Raji (cell line): ENCODE measurements at regions not wholly inside any gene's neighbourhood (a gene's known extent, or its start where the extent isn't known, plus 50 kb on each side); places are given as distances from the start of the nearest gene placed in this dataset.

Source experiments
- POLR2A ChIP-seq: IDR thresholded peaks from 2 replicates; pipeline ENCODE4 v1.6.1; 2011; ENCODE audit warnings: low read depth, low read length, control low read depth; ENCODE audit not compliant: insufficient read depth

- no peak for TF ChIP-seq POLR2A
Observed at GRCh38 chr17:33583518-33584417, 290.7 kb upstream of the ASIC2 start.

DNA sequence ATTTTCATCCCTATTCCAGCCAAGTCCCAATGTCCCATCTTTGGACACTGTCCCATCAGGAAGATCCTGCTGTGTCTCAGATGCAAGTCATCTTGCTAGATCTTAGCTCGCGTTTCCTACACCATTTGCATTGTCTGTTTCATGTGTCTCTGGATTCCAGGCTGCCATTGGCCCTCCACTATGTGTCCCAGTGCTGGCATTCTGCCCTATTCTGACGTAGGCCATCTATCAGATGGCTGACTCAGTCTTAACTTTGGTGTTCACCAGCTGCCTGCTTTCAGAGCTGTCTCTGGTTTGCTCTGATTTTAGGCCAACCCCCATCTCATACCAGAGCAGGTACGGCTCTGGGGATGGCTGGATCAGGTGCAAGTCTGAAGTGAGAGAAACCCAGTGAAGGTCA, 300.9 kb upstream of the ASIC2 start:
- no peak for TF ChIP-seq POLR2A

DNA sequence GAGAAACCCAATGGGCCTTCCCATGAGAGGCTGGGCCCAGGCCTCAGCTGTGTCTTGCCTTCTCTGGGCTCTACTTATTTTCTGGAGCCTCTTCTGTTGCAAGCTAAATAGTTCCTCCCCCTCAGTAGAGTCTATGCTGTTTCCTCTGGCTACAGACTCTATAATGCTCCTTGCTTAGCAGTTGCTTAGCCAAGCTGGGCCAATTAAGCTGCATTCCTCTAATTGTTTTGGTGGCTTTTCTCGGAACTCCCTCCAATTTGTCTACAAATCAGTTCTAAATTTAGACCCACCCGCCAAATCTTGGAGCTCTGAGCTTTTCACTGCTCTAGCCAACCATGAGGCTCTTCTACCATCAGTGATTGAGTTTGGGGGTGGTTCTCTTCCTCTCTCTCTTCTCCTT, 302.7 kb upstream of the ASIC2 start:
- no peak for TF ChIP-seq POLR2A

DNA sequence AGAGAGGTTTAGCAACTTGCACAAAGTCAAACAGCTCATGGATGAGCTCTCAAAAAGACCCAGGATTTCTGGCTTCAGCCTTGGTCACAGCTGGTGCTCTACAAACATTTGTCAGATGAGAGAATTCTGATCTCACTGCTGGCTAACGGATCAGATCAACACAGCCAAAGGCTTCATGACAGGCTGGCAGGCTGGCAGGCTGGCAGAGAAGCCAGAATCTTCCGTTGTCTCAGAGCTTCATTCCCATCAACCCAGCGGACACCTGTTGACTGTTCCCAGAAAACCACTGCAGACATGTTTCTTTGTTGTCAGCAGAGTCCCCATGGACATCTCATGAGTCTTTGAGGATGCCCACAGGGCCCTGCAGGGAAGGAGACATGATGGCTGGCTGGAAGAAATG, 303.8 kb upstream of the ASIC2 start:
- TF ChIP-seq POLR2A, result no peak

DNA sequence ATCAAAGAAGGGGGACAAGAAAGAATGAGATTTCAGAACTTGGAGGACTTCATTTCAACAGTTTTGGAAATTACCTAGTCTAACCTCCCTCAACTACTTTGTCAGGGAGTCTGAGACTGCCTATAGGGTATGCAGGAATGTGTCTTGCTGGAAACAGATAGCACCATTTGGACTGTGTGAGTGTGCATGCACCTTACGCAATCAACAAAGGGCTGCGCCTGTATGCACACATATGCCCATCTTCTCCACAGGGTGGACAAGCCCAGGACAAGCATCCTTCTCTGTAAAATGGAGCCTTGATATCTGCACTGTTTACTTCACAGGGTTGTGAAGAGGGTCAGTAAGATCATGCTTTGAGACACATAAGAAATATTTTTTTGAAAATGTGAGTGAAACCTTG, 305.7 kb upstream of the ASIC2 start:
- TF ChIP-seq POLR2A, result no peak

DNA sequence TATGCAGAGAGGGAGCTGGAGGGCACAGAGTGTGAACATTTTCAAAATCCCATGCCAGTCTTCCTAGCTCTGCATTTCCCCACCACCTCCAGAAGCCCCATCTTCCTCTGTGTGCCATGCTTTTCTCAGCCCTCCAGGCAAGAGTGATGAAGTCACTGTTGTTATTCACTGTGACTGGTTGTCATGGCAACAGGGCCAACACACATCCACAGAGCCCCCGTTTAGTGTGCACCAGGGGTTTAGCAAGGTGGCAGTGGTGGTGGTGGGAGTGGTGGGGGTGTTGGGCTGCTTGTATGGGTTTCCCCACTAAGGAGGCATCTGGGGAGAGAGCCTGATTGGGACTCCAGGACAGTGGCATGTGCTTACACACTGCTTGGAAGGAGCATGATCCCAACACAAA, 309.9 kb upstream of the ASIC2 start:
- no peak for TF ChIP-seq POLR2A

DNA sequence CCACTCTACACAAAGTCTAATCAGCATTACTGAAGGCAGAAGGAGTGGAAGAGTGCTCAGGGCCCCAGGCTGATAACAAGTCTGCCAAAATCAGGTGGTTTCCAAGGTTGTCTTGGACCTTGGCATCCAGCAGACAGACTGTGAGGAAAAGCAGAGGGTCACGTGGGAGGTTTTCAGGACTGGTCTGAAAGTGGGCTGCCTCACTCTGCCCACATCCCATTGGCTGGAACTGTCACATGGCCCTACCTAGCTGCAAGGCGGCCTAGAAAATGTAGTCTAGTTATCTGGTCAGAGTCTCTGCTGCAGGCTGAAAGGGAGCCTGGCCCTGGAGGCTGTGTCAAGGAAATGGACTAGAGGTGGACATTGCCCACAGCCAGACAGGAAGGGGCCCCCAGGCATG, 310.7 kb upstream of the ASIC2 start:
- no peak for TF ChIP-seq POLR2A

DNA sequence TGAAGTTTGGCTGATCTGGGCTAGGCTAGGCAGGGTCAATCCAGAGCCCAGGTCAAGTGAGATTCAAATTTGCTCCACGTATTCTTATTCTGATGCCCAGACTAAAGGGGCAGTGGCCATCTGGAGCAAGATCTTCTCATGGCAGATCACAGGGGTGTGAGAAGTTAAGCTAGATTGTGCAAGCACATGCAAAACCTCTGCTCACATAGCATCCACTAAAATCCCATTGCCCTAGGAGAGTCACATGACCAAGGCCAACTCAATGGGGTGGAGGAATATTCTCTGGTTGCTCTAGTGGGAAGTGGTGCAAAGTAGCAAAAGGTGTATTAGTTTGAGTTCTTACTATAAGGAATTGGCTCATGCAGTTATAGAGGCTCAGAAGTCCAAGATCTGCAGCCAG, 318.4 kb upstream of the ASIC2 start:
- TF ChIP-seq POLR2A, result no peak

DNA sequence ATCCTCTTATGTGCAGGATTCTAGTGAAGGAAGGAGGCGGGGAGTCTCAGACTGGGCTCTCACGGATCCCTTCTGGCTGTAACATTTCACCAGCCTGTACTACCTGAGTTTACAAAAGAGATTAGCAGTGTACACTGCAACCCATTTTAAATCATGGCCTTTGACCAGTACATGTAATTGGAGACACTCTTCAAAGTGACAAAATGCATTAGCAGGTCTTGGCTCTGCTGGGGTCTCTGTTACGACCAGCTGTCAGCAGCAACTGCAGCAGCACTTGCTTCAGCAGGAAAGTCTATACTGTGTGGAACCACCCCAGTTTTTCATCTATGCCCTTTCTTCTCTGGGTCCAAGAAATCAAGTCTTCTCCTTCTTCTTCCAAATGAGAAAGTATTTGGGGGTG, 322.8 kb upstream of the ASIC2 start:
- TF ChIP-seq POLR2A, result no peak

DNA sequence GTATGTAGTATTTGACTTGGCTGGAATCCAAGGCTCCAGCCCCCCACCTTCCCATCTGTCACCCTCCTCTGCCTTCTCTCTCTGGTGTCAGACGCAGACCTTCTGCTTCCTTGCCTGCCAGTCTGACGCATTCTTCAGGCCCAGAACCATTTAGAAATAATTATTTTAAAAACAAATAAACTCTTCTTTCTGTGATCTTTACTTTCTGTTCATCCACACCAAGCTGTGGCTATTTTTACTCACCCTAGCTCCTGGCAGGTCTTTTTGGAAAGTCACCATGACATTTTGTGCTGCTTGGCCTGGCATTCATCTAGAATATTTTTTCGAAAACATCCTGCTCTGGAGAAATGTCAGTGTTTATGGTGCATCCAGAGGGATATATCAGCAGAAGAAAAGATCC, 330.7 kb upstream of the ASIC2 start:
- no peak for TF ChIP-seq POLR2A

- no peak for TF ChIP-seq POLR2A
Observed at GRCh38 chr17:33628500-33629346, 335.6 kb upstream of the ASIC2 start.

GRCh38 chr17:33633446-33633845, 340.4 kb upstream of the ASIC2 start:
- no peak for TF ChIP-seq POLR2A

- TF ChIP-seq POLR2A, result no peak
Observed at GRCh38 chr17:33637534-33637933, 344.4 kb upstream of the ASIC2 start.

DNA sequence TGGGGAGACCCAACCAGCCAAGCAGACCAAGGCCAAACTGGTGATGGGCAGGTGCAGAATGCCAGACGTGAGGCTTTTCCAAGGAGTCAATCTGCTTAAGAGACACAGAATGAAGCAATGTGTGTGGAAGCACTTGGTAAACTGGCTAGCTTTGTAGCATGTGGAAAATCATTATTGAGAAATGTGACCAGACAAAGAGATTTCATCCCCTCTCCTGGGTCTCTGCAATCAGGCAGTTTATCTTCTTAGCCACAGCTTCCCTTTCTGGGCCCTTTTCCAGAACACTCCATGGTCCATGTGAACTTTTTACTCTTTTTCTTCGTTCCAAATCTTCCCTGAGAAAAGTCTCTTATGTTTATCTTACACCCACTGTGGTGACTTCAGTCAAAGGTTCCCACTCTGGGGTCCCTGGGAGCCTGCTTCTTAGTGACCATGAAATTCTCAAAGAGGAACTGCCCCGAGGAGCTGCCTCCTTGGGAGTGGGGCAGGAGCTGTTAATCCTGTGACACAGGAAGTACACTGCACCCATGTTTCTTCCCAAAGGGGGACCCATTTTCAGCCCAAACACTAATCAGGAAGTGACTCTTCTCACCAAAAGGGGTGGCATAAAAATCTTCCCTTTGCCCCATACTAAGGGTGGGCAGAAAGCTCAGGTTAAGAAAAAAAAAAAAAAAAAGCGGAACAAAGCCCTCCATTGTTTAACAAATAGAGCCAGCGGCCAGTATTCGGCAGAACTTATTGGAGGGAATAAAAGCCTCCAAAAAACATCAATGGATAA, 346.2 kb upstream of the ASIC2 start:
- no peak for TF ChIP-seq POLR2A

GRCh38 chr17:33640629-33641028, 347.5 kb upstream of the ASIC2 start:
- no peak for TF ChIP-seq POLR2A

GRCh38 chr17:33642002-33642401, 348.9 kb upstream of the ASIC2 start:
- no peak for TF ChIP-seq POLR2A

DNA sequence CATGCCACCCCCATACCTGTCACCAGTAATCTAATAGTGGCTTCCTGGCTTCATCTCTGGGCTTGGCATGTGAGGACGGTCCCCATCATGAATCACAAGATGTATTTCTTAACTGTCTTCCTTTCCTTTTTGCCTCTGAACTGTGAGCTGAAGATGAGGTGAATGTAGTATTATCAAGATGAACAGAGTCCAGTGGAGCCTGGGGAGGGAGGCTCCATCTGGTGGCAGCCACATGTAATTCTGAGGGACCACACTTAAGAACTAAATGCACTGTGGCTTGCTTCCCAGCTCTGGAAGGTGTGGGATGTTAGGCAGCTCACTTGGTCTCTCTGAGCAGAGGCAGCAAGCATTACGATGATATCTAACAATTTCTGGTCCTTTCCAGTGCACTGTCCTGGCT, 354.9 kb upstream of the ASIC2 start:
- no peak for TF ChIP-seq POLR2A
